HG02678 (cell line): ENCODE measurements at regions not wholly inside any gene's neighbourhood (a gene's known extent, or its start where the extent isn't known, plus 50 kb on each side); places are given as distances from the start of the nearest gene placed in this dataset.
A peak's percentile ranks its signal among the peaks of the same experiment; 100 is the strongest.
"Not testable (repeated sequence)": the region's sequence is repeated elsewhere in the genome, so short reads cannot be mapped to it uniquely, and the experiment has no call there.

Source experiments
- ATAC-seq: cut with Tn5 transposase; IDR thresholded peaks from one replicate; pipeline ENCODE4 v1.9.1; 2021; ENCODE audit warnings: mild to moderate bottlenecking, moderate library complexity; ENCODE audit not compliant: unreplicated experiment

DNA sequence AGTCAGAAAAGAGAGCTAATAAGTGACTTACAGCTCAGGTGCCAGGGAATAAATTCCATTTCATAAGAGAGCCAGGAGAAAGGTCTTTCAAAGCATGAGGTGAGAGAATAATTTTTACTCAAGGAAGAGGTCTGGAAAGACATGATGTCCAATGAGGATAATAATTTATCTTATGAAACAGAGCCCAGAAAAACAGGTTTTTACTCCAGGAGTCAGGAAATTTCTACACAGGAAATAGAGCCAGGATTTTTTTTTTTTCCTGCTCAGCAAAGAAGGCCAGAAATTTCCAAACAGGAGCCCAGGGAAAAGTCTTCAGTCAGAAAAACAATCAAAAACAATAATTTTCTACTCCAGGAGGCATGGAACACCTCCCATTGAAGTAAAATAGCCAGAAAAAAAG, 1185.7 kb upstream of the TSPY4 start:
- no peak for ATAC-seq

DNA sequence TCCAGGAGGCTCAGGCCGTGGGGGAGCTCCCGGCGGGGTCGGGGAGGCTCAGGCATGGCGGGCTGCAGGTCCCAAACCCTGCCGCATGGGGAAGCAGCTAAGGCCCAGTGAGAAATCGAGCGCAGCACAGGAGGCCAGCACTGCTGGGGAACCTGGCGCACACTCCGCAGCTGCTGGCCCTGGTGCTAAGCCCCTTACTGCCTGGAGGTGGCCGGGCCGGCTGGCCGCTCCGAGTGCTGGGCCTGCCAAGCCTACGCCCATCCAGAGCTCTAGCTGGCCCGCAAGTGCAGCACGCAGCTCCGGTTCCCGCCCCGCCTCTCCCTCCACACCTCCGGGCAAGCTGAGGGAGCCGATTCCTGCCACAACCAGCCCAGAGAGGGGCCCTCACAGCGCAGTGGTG, 1208.7 kb upstream of the TSPY4 start:
- ATAC-seq, result no peak

DNA sequence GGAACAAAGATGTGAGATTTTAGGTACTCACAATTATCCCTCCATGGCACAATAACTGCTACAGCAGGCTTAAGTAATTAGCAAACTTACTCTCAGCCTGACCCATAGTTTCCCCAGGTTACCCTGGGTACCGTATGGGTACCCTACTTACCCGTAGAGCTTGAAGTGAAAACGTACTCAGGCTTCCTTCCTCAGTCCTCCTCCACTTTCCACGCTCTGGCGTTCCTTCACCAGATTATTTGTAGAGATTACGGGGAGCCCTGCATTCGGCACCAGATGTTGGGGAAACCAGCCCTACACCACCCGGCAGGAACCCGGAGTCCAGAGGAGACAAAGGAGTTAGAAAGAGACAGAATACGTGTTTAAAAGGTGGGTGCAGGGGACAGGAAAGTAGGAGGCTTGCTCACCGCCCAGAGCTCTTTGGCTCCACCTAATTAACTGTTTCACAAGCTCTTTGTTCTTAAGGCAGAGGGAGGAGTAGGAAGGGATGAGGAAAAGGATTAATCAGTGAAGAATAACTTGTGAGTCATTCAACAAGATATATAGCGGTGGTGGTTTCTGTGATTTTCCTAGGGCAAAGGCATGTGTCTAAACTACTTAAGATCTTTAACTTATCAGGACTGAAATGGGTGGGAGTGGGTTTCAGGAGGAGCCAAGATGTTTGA, 1211.2 kb upstream of the TSPY4 start:
- ATAC-seq, result no peak

DNA sequence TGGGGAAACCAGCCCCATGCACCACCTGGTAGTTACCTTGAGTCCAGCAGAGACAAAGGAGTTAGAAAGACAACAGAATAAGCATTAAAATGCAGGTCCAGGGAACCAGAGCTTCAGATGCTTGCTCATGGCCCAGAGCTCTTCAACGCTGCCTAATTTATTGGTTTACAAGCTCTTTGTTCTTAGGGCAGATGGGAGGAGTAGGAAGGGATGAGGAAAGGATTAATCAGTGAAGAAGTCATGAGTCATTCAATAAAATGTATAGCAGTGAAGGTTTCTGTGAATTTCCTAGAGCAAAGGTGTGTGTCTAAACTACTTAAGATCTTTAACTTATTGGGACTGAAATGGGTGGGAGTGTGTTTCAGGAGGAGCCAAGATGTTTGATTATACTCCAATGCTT, 1210.3 kb upstream of the AMELY start:
- ATAC-seq, result no peak

DNA sequence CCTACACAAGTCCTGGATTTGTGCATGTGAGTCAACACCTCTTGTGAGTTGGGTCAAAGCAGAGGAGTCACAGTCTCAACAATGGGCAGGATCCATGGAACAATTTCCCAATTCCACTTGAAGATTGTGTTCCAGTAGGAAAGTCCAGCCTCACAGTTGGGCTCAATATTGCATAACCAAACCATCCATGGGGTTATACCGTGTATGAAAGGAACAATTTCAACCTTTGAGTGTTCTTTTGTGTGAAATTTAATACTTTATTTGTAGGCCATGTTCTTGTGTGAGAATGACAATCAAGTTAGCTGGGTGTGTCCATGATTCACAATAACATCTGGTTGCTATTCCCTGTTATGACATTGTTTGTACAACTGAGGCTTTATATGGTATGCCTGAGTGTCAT, 1182.9 kb upstream of the AMELY start:
- ATAC-seq, result no peak

DNA sequence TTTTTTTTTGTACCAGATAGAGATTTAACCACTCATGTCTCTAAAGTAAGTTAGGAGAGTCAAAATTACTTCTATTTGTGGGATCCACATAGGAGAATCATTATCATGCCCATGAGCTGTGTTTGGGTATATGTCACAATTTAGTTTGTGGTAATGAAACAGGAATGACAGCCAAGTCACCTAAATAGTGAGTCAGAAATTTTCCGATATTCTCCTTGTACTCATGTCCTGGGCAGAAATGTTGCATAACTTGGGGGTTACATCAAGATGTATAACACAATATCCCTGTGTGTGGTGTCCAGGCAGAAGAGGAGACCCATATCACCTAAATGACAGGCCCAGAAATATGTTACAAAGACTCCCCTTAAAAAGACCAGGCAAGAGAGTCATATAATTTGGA, 1181.4 kb upstream of the AMELY start:
- no peak for ATAC-seq

DNA sequence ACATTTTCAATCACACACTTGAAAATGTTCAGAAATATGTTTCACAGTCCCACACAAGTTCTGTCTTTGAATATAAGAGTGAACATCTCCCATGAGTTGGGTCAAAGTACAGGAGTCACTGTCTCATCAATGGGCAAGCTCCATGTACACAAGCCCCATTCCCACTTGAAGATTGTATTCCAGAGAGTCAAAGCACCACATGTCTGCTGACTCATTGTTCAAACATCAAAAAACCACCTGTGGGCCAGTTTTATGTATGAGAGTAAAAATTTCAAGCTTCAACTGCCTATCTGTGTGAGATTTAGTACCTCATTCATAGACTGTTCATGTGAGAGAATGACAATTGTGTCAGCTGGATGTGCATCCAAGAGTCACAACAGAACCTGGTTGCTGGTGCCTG, 1174.4 kb upstream of the AMELY start:
- no peak for ATAC-seq

DNA sequence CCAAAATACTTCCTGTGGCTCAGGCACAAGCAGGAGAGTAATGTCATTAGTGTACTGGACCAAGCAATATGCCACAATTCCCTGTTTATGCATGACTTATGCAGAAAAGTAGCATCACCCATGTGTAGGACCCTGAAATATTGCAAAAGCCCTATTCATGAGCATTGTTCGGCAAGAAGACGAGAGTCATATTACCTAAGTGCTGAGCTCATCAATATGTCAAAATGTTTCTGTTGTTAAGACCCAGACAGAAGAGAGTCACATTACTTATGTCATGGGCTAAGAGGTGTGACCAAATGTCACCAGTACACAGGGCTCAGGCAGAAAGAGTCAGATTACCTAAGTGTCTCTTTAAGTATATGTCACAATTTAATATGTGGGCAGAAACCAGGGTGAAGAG, 1172.6 kb upstream of the AMELY start:
- ATAC-seq, result no peak

DNA sequence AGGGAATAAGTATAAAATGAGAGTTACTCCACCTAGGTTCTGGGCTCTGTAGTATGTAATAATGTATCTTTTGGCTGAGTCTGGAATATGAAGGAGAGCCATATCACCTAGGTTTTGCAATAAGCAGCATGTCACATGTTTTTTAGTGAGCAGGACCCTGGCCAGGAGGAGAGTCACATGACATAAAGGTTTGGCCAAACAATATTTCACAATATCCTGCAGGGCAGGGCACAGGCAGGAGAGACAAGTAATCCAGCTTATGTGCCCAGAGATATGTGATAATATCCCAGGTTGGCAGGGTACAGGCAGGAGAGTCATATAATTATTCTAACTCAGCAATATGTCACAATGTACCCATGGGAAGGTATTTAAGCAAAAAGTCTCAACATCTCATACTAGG, 1169.6 kb upstream of the AMELY start:
- ATAC-seq, result no peak

DNA sequence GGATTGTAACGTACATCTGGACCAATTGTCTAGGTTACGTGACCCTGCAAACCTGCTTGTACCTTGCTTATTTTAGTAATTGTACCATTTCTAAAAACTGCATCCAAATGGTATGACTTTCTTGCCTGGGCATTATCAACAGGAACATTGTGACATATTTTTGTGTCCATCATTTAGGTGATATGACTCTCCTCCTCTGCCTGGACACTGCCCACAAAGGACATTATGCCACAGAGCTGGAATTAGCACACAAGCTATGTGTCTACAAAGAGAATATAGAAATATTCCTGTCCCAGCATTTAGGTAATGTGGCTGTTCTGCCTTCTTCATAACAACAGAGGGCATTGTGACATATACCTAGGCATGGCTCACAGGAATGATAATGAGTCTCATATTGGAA, 1153.7 kb upstream of the AMELY start:
- no peak for ATAC-seq

DNA sequence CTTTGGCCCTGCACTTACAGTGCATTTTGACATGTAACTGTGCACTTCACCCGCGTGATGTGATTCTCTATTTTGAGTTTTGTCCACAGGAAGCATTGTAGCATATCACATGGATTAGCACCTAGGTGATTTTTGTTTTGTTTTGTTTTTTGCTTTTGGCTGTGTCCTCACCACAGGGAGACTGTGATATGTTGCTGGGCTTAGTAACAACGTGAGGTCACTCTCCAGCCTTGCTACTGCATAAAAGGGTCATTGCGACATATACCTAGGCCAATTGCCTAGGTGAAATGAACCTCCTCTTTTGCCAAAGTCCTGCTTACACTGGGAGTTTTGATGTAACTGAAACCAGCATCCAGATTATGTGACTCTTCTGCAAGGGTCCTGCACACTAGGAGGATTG, 1152.9 kb upstream of the AMELY start:
- no peak for ATAC-seq

DNA sequence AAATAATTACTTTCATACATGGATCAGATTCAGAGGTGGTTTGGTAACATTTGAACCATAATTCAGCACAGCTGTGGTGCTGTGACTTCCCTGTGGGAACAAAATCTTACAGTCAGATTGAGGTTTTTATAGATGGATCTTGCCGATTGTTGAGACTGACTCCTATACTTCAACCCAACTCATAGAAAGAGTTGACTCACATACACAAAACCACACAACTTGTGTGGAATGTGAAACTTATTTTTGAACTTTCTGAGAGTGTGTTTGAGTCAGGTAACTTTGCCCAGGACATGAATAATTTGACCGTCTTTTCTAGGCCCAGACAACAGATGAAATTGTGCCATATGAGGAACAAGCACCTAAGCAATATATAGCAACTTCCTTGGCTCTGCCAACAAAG, 1152.4 kb upstream of the AMELY start:
- no peak for ATAC-seq

DNA sequence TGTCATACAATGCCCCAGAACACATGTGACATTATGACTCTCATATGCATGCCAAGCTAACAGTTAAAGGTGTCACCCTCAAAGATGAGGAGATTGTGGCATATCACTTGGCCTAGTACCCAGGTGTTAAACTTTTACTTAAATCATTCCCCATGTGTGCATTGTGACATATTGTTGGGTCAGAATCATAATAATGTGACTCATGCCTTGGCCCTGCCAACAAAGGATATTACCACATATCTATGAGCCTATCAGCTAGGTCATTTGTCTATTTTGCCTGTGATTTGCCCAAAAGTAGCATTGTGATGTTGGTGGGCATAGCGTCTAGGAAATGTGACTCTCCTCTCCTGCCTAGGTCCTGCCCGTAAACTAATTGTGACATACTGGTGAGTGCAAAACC, 1147.1 kb upstream of the AMELY start:
- ATAC-seq, result no peak

DNA sequence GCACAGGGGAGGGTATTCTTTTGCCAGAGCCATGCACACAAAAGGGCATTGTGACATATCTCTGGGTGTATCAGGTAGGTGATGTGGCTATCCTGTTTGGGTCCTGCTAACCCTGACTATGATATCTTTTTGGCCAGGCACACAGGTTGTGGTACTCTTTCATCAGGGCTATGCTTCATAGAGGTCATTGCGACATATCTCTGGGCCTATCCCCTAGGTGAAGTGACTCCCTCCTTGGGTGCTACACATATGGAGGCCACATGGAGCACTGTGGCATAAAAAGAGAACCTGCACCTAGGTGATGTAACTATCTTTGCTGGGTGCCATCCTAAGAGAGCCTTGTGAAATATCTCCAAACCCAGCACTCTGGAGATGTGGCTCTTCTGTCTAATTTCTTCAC, 1139.8 kb upstream of the AMELY start:
- no peak for ATAC-seq

DNA sequence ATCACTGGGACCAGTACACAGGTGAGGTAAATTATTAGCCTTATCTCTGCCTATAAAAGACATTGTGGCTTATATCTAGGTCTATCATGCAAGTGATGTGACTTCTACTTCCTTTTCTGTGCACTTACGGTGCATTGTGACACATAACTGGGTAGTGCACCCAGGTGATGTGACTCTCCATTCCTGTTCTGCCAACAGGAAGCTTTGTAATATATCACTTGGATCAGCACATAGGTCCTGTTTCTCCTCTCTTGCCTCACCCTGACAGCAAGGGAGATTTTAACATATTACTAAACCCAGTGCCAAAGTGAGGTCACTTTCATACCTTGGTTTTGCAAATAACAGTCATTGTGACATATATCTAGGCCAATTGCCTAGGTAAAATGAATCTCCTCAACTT, 1129.7 kb upstream of the AMELY start:
- no peak for ATAC-seq

DNA sequence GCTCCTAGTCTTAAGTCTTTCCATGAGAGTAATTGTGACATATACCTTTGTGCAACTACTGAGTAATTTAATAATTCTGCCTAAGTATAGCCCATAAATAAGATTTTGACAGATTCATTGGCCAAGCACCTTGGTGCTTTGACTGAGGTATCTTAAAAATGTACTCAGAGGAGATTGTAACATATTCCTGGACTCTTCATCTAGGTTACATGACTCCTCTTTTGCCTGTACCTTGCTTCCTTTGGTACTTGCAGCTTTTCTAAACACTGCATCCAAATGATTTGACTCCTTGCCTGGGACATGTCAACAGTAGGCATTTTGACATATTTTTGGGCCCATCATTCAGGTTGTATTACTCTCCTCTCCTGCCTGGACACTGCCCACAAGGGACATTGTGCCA, 1125.0 kb upstream of the AMELY start:
- ATAC-seq, result no peak

DNA sequence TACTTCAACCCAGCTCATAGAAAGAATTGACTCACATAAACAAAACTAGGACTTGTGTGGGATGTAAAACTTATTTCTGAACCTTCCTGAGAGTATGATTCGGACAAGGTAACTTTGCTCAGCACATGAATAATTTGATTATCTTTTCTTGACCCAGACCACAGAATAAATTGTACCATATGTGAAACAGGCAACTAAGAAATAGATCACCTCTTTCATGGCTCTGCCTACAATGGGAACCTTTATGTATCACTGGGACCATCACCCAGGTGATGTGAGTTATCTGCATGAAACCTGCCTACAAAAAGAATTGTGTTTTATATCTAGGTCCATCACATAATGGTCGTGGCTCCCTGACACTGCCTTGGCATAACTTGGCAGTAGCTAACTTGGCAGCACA, 1124.1 kb upstream of the AMELY start:
- no peak for ATAC-seq

DNA sequence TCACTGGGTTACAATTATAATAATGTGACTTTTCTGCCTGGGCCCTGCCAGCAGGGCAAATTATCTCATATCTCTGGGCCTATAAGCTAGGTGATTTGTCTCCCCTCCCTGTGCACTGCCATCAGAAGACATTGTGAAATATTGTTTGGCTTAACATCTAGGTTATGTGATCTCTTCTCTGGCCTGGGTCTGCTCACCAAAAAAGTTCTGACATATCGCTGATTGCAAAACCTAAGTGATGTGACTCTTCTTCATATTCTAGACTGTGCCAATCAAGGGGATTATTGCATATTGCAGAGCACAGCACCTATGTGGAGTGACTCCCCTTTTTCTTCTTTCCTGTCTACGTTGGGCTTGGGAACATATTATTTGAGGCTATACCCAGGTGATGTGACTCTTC, 1123.1 kb upstream of the AMELY start:
- no peak for ATAC-seq

DNA sequence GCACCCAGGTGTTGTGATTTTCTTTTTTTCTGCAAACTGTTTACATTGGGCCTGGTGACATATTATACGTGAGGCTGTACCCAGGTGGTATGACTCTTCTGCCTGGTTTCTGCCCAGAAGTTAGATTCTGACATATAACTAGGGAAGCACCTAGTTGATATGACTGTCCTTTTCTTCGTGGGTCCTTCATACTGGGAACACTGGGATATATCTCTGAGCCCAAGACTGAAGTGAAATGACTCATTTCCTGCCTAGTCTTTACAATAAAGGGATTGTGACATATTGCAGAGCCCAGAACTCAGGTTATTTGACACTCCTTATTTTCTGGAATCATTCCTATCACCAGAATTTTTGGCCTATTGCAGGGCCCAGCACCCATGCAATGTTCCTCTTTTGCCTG, 1121.6 kb upstream of the AMELY start:
- ATAC-seq, result no peak

DNA sequence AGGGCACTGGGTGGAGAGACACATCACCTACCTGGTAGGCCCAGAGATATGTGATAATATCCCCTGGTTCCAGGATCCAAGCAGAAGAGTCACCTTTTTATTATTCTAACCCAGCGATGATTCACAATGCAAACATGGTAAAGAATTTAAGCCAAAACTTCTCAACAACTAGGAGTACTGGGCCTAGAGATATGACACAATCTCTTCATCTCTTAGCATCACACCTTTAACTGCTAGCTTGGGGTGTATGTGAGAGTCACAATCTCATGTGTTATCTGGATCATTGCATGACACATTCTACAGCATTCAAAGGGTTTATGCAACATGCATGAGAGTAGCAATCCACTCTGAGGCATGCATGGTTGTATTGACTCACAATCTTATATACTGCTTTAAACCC, 1109.0 kb upstream of the AMELY start:
- no peak for ATAC-seq

DNA sequence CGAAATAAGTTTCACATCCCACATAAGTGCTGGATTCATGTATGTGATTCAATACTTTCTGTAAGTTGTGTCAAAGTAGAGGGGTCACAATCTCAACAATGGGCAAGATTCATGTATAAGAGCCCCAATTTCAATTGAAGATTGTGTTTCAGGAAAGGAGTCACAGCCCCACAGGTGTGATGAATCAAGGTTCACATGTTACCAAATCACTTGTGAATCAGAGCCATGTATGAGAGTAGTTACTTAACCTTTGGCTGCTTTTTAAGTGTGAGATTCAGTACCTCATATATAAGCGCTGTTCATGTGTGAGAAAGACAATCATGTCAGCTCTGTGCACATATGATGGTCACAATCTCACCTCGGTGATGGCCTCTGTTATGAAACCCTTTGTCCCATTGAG, 1100.0 kb upstream of the AMELY start:
- no peak for ATAC-seq

DNA sequence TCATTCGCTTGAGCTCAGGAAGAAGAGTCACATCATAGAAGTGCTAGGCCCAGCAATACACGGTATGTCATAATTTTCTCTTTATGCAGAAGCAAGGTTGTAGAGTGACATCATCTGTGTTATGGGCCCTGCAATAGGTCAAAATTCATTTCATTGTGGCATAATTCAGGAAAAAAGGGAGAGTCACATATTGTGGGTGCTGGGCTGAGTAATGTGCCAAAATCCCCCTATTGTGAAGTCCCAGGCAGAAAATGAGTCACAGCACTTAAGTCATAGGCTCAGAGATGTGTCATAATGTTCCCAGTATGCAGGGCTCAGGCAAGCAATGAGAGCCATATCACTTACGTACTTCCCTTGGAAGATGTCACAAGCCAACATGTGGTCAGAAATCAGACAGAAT, 1092.6 kb upstream of the AMELY start:
- ATAC-seq, result peak; percentile 42

DNA sequence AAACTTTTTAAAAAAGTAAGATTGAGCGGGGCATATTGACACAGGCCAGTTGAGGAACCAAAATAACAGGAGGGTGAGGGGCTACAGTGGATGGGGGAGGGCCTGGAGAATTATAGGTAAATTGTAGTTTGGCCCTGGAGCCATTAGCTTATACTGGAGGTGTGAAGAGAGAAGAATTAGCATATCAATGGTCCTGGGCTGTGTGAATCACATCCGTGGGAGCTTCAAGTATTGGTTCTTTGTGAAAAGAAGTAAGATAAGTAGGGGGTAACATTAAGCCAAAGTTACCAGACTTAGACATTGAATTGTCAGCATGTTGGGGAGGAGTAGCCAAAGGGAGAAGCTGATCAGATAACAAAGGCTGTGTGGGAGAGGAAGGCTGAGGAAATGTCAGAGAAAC, 1085.2 kb upstream of the AMELY start:
- no peak for ATAC-seq

DNA sequence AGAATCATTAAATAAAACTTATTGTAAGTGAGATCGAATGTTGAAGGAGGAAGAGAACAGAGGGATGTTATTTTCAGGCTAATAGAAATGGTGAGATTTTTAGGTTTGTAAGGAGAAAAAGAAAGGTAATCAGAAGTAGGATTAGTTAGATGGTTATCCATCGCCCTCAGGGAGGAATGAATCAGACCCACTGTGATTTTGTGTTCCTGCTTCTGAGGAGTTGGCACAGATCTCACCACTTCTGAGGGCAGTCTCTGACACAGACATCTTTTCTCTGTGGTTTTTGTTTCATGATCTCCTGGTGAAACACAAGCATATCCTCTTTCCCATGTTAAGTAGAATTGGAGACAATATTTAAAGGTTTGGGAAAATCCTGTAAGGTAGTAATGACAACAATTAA, 1083.2 kb upstream of the AMELY start:
- not testable (repeated sequence) for ATAC-seq
